GM18873 (cell line): ENCODE measurements at regions not wholly inside any gene's neighbourhood (a gene's known extent, or its start where the extent isn't known, plus 50 kb on each side); places are given as distances from the start of the nearest gene placed in this dataset.

Experiments
- ATAC-seq: cut with Tn5 transposase; IDR thresholded peaks from one replicate; pipeline ENCODE4 v1.9.1; 2021; ENCODE audit warnings: mild to moderate bottlenecking, moderate library complexity, moderate number of reproducible peaks; ENCODE audit not compliant: unreplicated experiment, low FRiP score

- ATAC-seq, result no peak
Observed at GRCh38 chr4:53730031-53730805, 138.9 kb upstream of the LNX1 start.

DNA sequence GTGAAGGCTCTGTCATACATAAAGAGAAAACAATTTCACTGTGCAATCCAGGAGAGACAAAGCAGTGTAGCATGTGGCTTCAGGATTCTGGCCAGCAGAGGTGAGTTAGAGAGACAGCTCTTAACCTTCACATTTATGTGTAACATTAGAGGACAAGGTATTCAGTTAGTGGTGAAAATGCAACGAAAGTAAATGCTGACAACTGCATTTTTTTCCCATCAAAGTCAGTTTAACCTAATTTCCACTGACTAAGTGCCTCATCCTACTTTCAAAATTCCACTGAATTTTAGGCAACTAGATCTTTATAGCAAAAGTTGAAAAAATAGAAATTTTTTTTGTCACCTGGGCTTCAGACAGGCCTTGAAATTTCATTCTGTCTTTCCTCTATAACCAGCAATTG, 130.8 kb upstream of the LNX1 start:
- no peak for ATAC-seq

DNA sequence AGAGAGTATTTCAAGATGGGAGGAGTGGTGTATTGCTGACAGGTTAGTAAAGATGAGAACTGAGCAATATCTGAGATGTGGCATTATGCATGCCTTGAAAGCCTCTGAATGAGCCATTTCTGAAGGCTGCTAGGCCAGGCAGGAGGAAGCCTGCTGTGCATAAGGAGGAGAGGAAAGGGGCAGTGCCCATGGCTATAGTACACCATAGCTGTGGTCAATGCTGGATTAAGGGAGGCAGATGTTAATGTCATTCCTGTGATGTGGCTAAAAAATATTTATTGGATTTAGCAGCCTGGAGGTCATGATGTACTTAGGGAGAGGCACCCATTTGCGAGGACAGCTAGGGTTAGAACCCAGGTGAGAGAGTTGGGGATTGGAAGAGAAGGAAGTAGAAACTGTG, 130.0 kb upstream of the LNX1 start:
- ATAC-seq, result no peak

DNA sequence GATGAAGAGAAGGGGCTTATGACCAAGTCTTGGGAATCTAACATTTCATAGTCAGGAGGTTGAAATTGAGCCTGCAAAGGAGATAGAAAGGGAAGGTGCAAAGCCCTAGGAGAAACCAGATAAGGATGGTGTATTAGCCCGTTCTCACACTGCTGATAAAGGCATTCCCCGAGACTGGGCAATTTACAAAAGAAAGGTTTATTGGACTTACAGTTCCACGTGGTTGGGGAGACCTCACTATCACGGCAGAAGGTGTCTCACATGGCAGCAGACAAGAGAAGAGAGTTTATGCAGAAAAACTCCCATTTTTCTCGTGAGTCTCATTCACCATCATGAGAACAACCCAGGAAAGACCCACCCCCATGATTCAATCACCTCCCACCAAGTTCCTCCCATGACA, 129.5 kb upstream of the LNX1 start:
- no peak for ATAC-seq

DNA sequence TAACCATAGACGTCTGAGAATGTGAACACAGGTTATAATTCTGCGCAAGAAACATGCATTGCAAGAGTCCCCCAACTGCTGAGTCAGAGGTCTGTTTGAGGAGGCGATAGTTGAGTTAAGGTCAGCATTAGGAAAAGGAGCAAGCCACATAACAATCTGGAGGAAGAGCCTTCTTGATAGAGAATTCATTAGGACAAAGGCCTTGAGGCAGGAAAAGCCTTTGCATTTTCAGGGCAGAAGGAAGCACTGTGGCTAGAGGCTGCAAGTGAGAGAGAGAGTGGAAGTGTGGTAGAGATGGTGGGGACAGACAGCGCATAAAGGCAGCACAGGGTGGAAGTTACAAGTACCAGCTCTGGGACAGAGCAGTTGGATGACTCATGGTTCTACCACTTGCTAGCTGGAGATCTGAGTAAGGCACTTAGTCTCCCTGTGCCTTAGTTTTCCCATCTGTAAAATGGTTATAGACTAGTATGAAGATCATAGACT, 125.8 kb upstream of the LNX1 start:
- no peak for ATAC-seq

DNA sequence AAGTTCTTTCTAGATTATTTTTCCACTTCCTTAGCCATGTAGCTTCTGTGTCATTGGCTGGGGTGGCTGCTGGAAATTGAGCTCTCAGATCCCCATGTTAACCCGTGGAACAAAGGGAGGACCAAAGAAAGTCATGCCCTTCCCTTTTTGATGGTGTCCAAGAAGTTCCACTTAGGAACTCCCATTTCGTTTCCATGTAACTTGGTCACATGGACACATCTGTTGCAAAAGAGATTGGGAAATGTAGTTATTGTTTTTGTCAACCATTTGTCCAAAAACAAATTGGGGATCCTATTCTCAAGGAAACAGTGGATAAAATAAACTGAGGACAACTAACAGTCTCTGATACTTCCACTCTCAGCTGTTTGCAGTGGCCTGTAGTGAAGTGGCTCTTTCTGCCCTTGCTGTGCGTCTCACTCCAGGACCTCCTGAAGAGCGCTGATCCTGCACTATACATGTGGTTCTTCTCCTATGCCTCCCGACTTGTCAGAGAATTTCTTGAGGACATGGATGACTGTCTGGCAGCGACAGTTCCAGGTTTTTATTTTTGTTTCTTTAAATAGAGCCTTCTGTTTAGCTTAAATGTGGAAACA, 125.3 kb upstream of the LNX1 start:
- ATAC-seq, result no peak

GRCh38 chr4:53716011-53716410, 124.7 kb upstream of the LNX1 start:
- no peak for ATAC-seq

GRCh38 chr4:53714236-53715140, 123.2 kb upstream of the LNX1 start:
- ATAC-seq, result no peak

DNA sequence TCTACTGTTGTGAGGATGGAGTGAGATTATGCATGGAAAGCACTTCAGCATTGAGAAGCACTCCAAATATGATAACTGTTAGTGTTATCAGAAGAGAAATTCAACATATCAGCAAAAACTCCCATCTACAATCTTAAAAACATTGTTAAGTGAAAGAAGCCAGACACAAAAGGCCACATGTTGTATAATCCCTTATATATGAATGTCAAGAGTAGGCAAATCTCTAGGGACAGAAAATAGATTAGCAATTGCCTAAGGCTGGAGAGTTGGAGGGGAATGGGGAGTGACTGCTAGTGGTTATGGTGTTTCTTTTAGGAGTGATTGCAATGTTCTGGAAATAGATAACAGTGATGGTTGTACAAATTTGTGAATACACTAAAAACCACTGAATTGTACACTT, 122.5 kb upstream of the LNX1 start:
- no peak for ATAC-seq

GRCh38 chr4:53713296-53713695, 122.0 kb upstream of the LNX1 start:
- no peak for ATAC-seq

GRCh38 chr4:53712408-53713020, 121.2 kb upstream of the LNX1 start:
- ATAC-seq, result no peak

DNA sequence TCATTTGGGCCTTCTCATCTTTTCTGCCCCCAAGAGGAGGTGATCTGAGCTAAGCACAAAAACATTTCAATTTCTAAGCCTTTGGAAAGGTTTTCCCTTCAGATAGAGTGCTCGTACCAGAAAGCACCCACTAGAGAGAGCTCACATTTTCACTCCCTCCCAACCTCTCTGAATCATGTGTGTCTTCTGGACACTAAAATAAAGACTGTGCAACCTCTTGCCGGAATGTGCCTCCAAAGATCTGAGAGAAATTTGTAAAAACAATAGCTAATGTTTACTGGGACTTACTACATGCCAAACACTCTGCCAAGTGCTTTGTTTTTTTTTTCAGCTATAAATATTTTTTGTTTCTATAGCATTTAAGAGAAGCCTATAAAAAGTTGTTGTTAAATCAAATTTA, 120.6 kb upstream of the LNX1 start:
- ATAC-seq, result no peak

DNA sequence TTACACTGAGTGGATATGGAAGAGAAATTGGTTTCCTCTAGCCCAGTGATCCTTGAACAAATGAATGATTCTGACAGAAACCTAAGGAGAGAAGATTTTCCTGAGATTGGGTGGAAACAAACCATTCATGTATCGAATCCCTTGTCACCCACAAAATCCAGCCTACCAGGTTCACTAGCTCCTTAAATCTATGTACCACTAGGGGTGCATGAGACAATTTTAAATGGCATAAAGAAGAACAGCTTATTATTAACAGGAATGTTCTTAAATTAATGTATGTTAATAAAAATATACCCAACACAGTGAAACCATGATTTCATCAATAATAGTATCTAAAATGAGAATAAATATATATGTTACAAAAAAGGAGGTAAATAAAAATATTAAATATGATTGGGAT, 118.4 kb upstream of the LNX1 start:
- no peak for ATAC-seq

GRCh38 chr4:53707491-53707890, 116.2 kb upstream of the LNX1 start:
- ATAC-seq, result no peak

- ATAC-seq, result peak; percentile 33
Observed at GRCh38 chr4:53706422-53707032, 115.2 kb upstream of the LNX1 start.

DNA sequence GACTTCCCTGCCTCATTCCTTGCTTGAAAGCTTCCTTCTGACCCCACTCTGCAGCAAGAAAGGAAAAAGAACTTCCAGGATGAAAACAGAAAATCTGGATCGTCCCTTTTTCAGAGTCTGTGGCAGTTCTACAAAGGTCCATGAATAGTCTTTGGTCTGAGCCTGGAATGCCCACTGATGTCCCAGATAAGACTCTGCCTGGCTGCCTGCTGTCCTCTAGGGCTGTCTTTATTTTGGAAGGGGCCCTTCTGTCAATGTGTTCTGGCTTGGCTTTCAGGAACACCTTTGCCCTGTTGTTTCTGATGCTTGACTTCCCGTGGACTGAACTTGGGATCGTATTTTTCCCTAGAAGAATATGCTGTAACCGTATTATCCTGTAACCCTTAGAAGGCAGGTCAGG, 114.7 kb upstream of the LNX1 start:
- no peak for ATAC-seq

- peak; percentile 31 for ATAC-seq
Observed at GRCh38 chr4:53705151-53705764, 114.0 kb upstream of the LNX1 start.

- ATAC-seq, result no peak
Observed at GRCh38 chr4:53704329-53704728, 113.0 kb upstream of the LNX1 start.

- no peak for ATAC-seq
Observed at GRCh38 chr4:53703267-53703655, 112.0 kb upstream of the LNX1 start.
